Fibroblast of mammary gland (primary cell): ENCODE measurements at regions not wholly inside any gene's neighbourhood (a gene's known extent, or its start where the extent isn't known, plus 50 kb on each side); places are given as distances from the start of the nearest gene placed in this dataset.

Source experiments
- DNase-seq: peaks from one replicate; pipeline ENCODE4 v3.0.0-alpha.2; 2010; ENCODE audit warnings: low read depth
- H3K4me3 ChIP-seq: 2 replicates; pipeline ENCODE4 v1.5.1; 2011; ENCODE audit warnings: low read depth, mild to moderate bottlenecking, low read length, moderate library complexity; ENCODE audit not compliant: control insufficient read depth
- CTCF ChIP-seq: conservative IDR thresholded peaks from 2 replicates; pipeline ENCODE4 v1.5.1; 2011; ENCODE audit warnings: low read depth, low read length, inconsistent platforms; ENCODE audit not compliant: control insufficient read depth, insufficient read depth

GRCh38 chr2:66915237-66915636 is 480.3 kb downstream of the MEIS1 start:
- DNase-seq, result no peak
- TF ChIP-seq CTCF, result no peak
- H3K4me3 ChIP-seq, result no peak overlapping the region

GRCh38 chr2:66919286-66919685 is 477.8 kb upstream of the ETAA1 start:
- TF ChIP-seq CTCF, result no peak
- no peak for DNase-seq
- no peak overlapping the region for H3K4me3 ChIP-seq

GRCh38 chr2:66920415-66920814 is 476.7 kb upstream of the ETAA1 start:
- TF ChIP-seq CTCF, result no peak
- DNase-seq, result no peak
- H3K4me3 ChIP-seq, result no peak overlapping the region

GRCh38 chr2:66925128-66925527 is 472.0 kb upstream of the ETAA1 start:
- no peak for TF ChIP-seq CTCF
- DNase-seq, result peak; percentile 7

GRCh38 chr2:66926594-66927112 is 470.5 kb upstream of the ETAA1 start:
- TF ChIP-seq CTCF, result no peak
- H3K4me3 ChIP-seq, result no peak overlapping the region
- DNase-seq, result no peak

More at GRCh38 chr2:66925128-66925527, 472.0 kb upstream of the ETAA1 start:
- no peak overlapping the region for H3K4me3 ChIP-seq

- peak; percentile 58 for DNase-seq
- TF ChIP-seq CTCF, result no peak
- no peak overlapping the region for H3K4me3 ChIP-seq
Observed at GRCh38 chr2:66929632-66930338, 467.3 kb upstream of the ETAA1 start.
